Stimulated activated CD4-positive, alpha-beta T cell treated with anti-CD3 and anti-CD28 coated beads, TNF-alpha, amount 100 ng/mL, for 48 hours (primary cell): ENCODE measurements at regions not wholly inside any gene's neighbourhood (a gene's known extent, or its start where the extent isn't known, plus 50 kb on each side); places are given as distances from the start of the nearest gene placed in this dataset.
"Not testable (repeated sequence)": the region's sequence is repeated elsewhere in the genome, so short reads cannot be mapped to it uniquely, and the experiment has no call there.

ENCODE experiments used
- DNase-seq, 3 donors: peaks; one replicate each; pipeline ENCODE4 v3.0.0-alpha.2; 2020; ENCODE audit warnings: low read depth in 3 of 3

- no peak for DNase-seq
Observed at GRCh38 chr13:58617880-58618665, 986.5 kb downstream of the PCDH17 start.

- no peak for DNase-seq
Observed at GRCh38 chr13:58619396-58620113, 988.0 kb downstream of the PCDH17 start.

- no peak for DNase-seq
Observed at GRCh38 chr13:58620176-58620575, 988.6 kb downstream of the PCDH17 start.

GRCh38 chr13:58625703-58626389 is 994.3 kb downstream of the PCDH17 start:
- DNase-seq: no peak

- no peak for DNase-seq
Observed at GRCh38 chr13:58630794-58631193, 999.2 kb downstream of the PCDH17 start.

GRCh38 chr13:58633226-58633625 is 1001.7 kb downstream of the PCDH17 start:
- DNase-seq: no peak

- DNase-seq: no peak
Observed at GRCh38 chr13:58655086-58655485, 1023.5 kb downstream of the PCDH17 start.

GRCh38 chr13:58660826-58661225 is 1029.3 kb downstream of the PCDH17 start:
- DNase-seq: no peak

- no peak for DNase-seq
Observed at GRCh38 chr13:58666331-58666730, 1034.8 kb downstream of the PCDH17 start.

GRCh38 chr13:58667096-58667495 is 1035.6 kb downstream of the PCDH17 start:
- no peak for DNase-seq

- no peak for DNase-seq
Observed at GRCh38 chr13:58680115-58680514, 1048.6 kb downstream of the PCDH17 start.

- DNase-seq: no peak
Observed at GRCh38 chr13:58682616-58683015, 1051.1 kb downstream of the PCDH17 start.

- no peak for DNase-seq
Observed at GRCh38 chr13:58687148-58687547, 1055.6 kb downstream of the PCDH17 start.

GRCh38 chr13:58698531-58698930 is 1067.0 kb downstream of the PCDH17 start:
- no peak for DNase-seq

- DNase-seq: no peak
Observed at GRCh38 chr13:58704953-58705352, 1073.4 kb downstream of the PCDH17 start.

- DNase-seq: no peak
Observed at GRCh38 chr13:58706421-58706820, 1074.9 kb downstream of the PCDH17 start.

- DNase-seq: no peak
Observed at GRCh38 chr13:58712191-58712590, 1080.6 kb downstream of the PCDH17 start.

- not testable (repeated sequence) for DNase-seq
Observed at GRCh38 chr13:58714016-58714415, 1082.5 kb downstream of the PCDH17 start.

- DNase-seq: no peak
Observed at GRCh38 chr13:58721273-58721672, 1089.7 kb downstream of the PCDH17 start.

GRCh38 chr13:58728126-58728525 is 1096.6 kb downstream of the PCDH17 start:
- no peak for DNase-seq

GRCh38 chr13:58729361-58729760 is 1097.8 kb downstream of the PCDH17 start:
- DNase-seq: no peak

- DNase-seq: no peak
Observed at GRCh38 chr13:58744686-58745085, 1113.1 kb downstream of the PCDH17 start.

- no peak for DNase-seq
Observed at GRCh38 chr13:58767566-58767965, 1136.0 kb downstream of the PCDH17 start.
